ENCODE measurements at regions not wholly inside any gene's neighbourhood (a gene's known extent, or its start where the extent isn't known, plus 50 kb on each side); places are given as distances from the start of the nearest gene placed in this dataset.
"Not testable (repeated sequence)": the region's sequence is repeated elsewhere in the genome, so short reads cannot be mapped to it uniquely, and the experiment has no call there.

GRCh38 chr6:155866676-155867390, 411.2 kb upstream of the NOX3 start:
- not testable (repeated sequence) for DNase-seq (ENCODE audit: low read depth in 2 of 2)

- DNase-seq (ENCODE audit: low read depth in 2 of 2): no peak
These were observed 406.2 kb upstream of the NOX3 start for GRCh38 chr6:155861821-155862220.

- DNase-seq (ENCODE audit: low read depth in 2 of 2): not testable (repeated sequence)
These were observed 403.3 kb upstream of the NOX3 start for GRCh38 chr6:155858906-155859305.

- DNase-seq (ENCODE audit: low read depth in 2 of 2): no peak
These were observed 399.1 kb upstream of the NOX3 start for GRCh38 chr6:155854787-155855186.

GRCh38 chr6:155853011-155853410, 397.4 kb upstream of the NOX3 start:
- no peak for DNase-seq (ENCODE audit: low read depth in 2 of 2)

GRCh38 chr6:155850408-155850841, 394.8 kb upstream of the NOX3 start:
- DNase-seq (ENCODE audit: low read depth in 2 of 2): peak in 1 of 2 experiments; percentile 1

- DNase-seq (ENCODE audit: low read depth in 2 of 2): no peak
These were observed 392.1 kb upstream of the NOX3 start for GRCh38 chr6:155847711-155848110.

GRCh38 chr6:155837474-155837873, 381.8 kb upstream of the NOX3 start:
- DNase-seq (ENCODE audit: low read depth in 2 of 2): no peak

- peak; percentile 4 to 10 for DNase-seq (ENCODE audit: low read depth in 2 of 2)
These were observed 377.0 kb upstream of the NOX3 start for GRCh38 chr6:155832596-155832995.

- no peak for DNase-seq (ENCODE audit: low read depth in 2 of 2)
These were observed 374.9 kb upstream of the NOX3 start for GRCh38 chr6:155830531-155830930.

- no peak for DNase-seq (ENCODE audit: low read depth in 2 of 2)
These were observed 374.0 kb upstream of the NOX3 start for GRCh38 chr6:155829646-155830045.

- no peak for DNase-seq (ENCODE audit: low read depth in 2 of 2)
These were observed 373.4 kb upstream of the NOX3 start for GRCh38 chr6:155828989-155829388.

GRCh38 chr6:155818698-155819097, 363.1 kb upstream of the NOX3 start:
- no peak for DNase-seq (ENCODE audit: low read depth in 2 of 2)

- DNase-seq (ENCODE audit: low read depth in 2 of 2): no peak
These were observed 357.9 kb upstream of the NOX3 start for GRCh38 chr6:155813548-155813947.

- DNase-seq (ENCODE audit: low read depth in 2 of 2): no peak
These were observed 351.6 kb upstream of the NOX3 start for GRCh38 chr6:155807243-155807642.

- DNase-seq (ENCODE audit: low read depth in 2 of 2): no peak
These were observed 345.4 kb upstream of the NOX3 start for GRCh38 chr6:155801046-155801445.

- DNase-seq (ENCODE audit: low read depth in 2 of 2): not testable (repeated sequence)
These were observed 343.2 kb upstream of the NOX3 start for GRCh38 chr6:155798876-155799275.

GRCh38 chr6:155795173-155795796, 339.6 kb upstream of the NOX3 start:
- DNase-seq (ENCODE audit: low read depth in 2 of 2): no peak

GRCh38 chr6:155791891-155792290, 336.3 kb upstream of the NOX3 start:
- no peak for DNase-seq (ENCODE audit: low read depth in 2 of 2)

- no peak for DNase-seq (ENCODE audit: low read depth in 2 of 2)
These were observed 335.5 kb upstream of the NOX3 start for GRCh38 chr6:155791186-155791585.

GRCh38 chr6:155787168-155787567, 331.5 kb upstream of the NOX3 start:
- DNase-seq (ENCODE audit: low read depth in 2 of 2): no peak

- DNase-seq (ENCODE audit: low read depth in 2 of 2): no peak
These were observed 330.9 kb upstream of the NOX3 start for GRCh38 chr6:155786528-155786927.

GRCh38 chr6:155782739-155783459, 327.3 kb upstream of the NOX3 start:
- peak; percentile 34 to 40 for DNase-seq (ENCODE audit: low read depth in 2 of 2)

All from fibroblast of skin of left quadriceps (primary cell).